GM18870 (cell line): ENCODE measurements at regions not wholly inside any gene's neighbourhood (a gene's known extent, or its start where the extent isn't known, plus 50 kb on each side); places are given as distances from the start of the nearest gene placed in this dataset.

ENCODE experiments used
- ATAC-seq: cut with Tn5 transposase; IDR thresholded peaks from one replicate; pipeline ENCODE4 v1.9.1; 2021; ENCODE audit warnings: moderate library complexity; ENCODE audit not compliant: unreplicated experiment

DNA sequence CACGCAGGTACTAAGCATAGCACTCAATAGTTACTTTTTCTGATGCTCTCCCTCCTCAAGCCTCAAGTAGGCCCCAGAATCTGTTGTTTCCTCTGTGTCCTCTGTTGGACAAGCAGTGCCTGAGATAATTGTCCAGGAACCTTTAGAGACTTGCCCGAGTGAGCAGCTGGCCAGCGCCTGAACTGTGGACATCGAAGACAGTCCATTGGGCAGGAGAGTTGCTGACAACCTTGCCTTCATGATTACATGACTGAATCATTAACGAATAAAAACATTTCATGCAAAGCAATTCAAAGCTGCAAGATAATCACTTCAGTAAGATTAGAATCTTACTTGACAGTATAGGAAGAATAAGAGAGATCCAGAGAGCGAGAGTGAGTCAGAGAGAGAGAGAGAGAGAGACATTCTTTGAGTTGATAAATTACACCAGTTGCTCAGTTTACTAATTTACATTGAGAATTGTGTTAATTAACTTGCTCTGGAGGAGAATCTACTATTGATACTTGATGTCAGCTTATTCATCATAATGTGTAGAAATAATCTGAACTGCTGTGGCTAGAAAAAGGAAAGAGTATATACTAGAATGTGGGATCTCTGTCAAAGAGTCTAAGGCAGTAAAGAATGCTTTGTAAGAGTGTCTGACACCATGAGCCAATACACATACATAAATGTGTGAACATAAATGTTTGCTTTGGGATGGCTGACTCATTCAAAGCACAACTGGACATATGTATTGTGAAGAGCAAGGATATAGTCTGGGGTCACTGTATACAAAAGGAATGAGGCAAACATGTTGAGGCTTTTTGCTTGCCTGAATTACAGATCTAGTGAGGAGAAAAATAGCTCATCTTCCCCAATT, 216.0 kb downstream of the ZNF326 start:
- ATAC-seq, result no peak

DNA sequence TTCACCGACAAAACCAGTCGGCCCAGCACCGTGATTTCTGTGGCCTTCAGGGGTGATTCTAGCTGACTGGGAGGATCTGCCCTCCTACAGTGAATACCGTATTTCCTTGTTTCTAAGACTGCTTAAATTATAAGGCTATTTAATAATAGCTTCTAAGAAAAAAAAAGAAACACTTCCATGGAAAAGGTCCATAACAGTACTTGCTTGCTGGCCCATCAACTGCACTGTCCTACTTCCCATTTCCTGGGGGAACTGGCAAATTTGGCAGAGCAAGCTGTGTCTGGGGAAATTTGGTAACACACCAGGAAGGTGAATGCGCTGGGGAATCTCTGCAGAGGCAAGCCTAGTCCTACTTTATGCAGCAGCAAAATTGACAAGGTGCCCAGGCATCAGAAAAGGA, 214.0 kb downstream of the ZNF326 start:
- no peak for ATAC-seq

DNA sequence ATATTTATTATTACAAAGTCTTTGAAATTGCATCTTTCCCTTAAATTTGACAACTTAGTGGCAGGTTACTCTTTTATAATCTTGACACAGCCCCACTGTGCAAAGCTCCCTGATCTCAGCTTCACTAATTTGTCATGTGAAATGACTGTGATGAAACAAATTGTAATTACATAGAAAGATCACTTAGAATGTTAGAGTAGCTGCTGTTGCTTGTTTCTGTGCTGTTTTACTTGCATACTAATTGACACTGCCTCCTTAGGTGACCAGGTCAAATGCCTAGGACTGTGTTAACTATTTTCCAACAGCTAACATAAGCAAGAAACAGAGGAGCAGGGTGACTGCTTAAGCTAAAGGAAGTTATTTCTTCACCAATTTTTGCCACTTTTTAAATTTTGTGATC, 211.3 kb downstream of the ZNF326 start:
- ATAC-seq, result no peak

DNA sequence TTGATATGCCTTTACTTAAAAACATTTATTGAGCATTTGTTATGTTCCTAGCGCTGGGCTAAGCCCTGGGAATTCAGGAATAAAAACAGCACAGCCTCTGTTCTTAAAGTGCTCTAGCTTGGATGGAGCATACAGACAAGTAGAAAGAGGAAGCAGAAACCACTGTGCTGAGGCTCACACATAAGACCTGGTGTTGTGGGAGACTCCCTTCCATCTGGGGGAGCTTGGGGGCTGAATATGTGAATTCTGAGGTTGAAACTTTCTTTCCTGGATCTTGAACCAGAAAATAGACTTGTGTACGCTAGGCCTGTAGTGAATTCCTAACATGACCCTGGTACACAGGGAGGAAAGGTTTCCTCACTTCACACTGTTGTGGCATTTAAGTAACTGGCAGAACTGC, 209.9 kb downstream of the ZNF326 start:
- no peak for ATAC-seq

DNA sequence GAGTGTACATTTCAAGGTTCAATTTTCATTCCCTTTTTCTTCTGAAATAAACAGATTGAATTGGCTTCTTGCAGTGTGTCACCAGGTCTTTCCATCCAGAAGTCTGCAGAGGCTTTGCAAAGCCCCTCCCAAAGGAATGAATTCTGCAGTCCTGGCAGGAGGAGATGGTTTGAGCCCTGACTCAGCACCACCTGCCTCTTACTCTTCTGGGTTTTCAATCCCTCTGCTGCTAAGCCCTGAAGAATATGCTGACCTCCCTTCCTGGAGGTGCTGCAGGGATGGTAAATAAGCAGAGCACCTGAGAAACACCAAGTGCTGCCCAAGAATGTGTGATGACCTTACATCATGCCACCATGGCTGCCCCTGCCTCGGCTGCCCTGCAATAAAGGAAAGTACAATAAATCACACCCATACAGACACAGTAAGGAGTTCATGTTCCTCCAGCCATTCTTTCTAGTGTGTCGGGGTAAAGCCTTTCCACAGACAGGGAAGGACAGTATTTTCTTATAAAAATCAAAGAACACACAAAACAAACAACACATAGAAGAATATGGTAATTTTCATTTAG, 209.2 kb downstream of the ZNF326 start:
- no peak for ATAC-seq

DNA sequence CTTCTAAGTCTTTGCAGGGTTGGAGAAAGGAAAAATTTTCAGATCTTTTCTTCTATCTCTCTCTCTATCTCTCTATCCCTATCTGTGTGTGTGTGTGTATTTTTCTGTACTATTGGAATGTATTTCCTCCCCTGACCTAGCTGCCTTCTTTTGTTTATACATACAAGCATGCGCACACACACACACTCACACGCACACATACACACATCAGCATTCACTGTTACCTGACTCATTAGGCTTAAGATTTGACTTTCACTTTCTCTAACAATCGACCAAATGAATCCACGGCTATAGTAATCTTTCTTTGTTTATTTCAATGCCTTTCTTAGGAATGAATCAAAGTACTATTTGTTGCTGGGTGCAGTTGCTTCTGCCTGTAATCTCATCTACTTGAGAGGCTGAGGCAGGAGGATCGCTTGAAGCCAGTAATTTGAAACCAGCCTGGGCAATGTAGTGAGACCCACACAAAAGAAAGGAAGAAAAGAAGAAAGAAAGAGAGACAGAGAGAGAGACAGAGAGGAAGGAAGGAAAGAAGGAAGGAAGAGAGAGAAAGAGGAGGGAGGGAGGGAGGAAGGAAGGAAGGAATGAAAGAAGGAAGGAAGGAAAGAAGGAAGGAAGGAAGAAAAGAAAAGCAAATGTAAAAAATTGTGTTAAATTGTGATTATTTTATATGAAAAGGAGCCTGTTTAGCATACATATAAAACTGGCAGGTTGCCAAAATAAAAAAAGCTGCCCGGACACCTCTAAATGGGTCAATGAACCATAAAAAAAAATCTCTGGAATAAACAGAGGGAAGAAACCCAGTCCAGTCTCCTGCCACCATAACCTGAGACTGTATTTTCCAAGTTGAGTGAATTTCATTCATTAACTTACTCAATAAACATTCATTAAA, 206.8 kb downstream of the ZNF326 start:
- ATAC-seq, result no peak

DNA sequence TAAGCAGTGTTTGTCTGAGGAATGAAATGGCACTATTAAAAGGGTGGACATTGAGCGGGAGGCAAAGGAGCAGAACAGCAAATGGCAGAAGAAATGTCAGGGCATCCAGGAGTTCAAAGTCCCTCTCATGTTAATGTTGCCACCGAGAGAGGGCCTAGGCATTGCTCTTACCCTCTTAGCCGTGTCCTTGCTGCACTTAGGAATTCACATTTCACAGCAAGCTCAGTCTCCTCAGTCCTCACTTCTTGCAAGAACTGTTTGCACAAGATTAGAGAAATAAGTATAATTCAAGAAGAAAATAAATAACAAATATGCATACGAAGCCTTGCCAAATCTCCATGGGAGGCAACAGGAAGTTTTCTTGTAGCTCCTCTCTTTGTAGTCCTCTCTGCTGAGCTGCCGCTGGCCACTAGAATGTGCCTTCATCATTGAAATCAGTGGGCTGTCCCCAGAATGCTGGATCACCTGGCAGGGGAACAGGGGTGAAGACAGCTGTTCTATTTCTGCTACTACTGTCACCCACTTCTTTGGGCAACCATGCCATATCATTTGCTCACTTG, 205.8 kb downstream of the ZNF326 start:
- ATAC-seq, result no peak

DNA sequence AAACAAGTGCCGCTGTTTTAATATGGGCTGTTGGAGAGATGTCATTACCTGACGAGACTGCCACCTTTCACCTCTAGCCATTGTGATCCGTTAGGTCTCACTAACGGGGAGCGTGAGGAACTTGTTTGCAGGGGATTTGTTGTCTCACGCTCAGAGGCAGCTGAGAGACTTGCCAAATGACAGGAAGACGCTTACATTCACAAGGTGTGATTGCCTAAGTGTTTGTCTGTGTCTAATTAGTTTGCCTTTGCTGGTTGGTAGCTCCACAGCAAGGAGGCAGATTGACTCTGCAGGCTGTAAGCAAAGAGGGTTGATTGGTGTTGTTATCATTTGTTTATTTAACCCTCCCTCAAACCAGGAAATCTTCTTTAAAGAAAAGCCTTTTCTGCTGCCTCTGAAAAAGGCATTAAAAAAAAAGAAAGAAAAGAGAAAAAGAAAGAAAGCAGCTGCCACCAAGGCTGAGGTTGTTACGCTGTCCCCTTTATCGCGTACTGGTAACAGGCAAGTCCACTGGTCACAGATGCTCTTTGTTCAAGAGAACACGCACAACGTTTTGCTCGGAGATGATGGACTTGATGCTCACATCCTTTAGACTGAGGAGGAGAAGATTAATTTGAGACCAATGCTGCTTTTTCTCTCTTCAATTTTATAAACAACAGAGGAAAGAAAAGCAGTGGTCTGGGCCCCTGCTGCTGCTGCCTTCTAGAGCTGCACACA, 203.9 kb downstream of the ZNF326 start:
- no peak for ATAC-seq

DNA sequence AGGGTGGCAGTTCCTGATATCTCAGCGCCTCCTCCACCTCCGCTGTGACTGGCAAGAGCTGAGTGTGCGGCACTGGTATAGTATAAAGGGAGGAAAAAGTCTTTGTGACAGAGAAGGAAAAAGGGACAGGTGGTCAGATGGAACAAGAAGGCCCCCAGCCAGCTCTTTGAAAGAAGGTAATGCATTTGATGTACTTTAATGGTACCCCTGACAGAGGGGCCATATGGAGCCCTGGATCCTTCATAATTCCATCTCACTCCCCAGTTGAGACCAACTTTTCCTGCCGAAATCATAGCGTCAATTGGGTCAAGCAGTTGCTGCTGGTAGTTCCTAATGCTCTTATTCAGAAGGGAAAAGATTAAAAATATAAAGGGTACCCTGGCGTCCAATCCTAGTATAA, 198.2 kb downstream of the ZNF326 start:
- ATAC-seq, result no peak

DNA sequence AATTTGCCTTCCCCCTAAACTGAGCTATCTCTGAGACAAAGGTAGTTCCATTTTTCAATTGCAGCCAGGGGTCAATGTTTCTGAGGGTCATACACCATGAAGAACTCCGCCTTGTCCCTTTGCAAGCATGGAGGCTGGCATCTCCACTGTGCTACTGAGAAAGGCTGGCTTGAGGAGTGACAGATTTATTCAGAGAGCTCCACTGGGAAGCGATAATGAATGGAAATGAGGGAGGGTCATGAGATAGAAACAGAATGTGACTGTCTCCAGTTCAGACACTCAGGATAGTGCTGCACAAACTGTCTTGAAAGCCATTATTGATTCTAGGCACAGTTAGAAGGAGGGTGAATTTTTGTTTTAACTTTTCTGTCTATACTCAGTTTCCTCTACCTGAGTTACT, 197.5 kb downstream of the ZNF326 start:
- ATAC-seq, result no peak

DNA sequence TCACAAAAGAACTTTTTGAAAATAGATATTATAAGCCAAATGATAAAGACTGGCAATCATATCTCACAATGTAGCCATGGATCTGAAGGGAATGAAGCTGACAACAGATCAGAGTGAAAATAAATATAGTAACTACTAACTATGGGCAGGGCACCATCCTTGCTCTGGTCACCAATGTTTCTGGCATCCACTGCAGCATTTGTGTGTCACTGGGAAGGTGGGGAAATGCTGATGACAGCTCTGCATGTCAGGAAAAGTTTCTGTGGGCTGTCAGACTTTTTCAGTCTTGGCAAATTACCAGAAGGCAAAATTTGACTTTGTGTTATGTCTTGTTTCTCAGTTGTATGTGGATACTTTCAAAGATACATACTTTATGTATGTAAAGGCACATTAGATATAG, 195.6 kb downstream of the ZNF326 start:
- no peak for ATAC-seq

DNA sequence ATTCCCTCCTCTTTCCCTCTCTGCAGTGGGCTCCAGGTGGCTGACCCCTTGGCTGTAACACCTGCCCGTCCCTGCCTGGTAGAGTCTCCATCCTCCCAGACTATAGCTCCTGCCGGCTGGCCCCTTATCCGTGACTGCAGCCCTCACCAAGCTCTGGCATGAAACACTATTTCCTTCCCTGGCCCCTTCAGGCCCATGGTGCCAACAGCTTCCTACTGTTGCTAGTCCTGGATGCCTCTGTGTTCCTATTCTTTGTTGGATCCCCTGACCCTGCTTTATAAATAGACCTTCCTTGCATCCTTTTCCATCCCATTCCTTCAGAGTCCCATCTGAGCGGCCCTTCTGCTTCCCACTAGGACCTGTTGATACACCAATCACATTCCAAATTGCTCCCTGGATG, 195.0 kb downstream of the ZNF326 start:
- ATAC-seq, result no peak

DNA sequence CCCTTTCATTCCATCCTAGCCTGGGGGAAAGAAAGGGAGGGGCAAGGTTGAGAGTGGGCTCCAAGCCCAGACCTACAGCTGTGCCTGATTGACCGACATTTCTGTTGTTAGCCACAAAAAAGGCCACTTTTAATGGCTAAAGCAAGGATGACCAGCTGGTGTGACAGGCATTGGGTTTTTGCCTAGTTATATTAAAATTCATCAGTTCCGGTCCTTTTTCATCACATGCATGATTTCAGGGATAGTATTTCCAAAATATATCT, 192.3 kb downstream of the ZNF326 start:
- no peak for ATAC-seq

DNA sequence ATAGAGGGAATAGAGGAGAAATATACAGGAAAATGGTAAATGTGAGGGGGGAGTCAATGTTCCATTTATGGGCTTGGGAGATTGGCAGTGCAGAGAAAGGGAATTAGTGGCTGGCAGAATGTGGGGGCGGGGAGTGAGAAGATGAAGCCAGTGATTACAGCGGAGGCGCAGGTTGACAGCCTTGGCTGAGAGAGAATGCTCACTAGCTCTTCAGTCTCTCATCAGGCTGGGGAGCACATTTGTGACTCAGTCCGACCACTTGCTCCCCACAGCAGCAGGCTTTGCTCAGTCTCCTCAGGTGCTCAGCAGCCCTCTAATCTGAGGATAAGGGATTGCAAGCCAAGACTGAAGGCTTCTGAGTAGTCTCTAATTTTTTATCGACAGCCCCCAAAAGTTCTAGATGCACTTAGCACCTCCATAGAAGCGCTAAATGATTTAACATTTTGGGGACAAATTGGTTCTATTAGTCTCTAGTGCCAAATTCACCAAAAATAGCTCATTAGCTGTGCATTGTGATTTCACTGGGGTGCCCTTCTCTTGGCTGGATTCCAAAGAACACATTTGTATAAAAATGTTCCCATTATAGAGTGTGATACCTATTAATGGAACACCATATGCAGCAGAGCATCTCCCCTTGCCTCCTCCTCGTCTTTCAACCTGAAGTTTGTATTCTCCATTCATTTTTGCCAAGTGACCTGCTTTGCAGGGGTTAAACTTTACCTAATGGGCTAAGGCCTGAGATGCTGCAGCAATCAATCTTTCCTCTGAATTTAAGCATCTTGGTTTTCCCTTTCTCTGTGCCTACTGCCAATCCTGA, 191.8 kb downstream of the ZNF326 start:
- ATAC-seq, result no peak

DNA sequence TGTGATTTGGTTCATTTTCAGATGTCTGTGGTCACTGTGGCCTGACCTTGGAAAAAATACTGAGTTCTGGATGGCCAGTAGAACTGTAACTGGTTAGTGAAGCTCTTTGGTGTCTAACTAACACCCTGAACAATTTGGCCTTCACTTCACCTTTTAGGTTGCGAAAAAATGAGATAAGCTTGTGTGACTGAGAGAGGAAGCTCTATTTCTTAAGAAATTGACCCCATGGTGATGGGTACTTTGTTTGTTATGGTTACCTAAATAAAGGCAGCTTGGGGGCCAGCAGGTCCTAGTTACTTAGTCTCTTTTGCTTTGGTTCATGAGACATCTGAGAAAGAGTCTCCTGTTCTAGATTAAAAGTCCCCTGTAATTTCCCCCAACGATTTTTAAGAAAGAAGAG, 181.6 kb downstream of the ZNF326 start:
- ATAC-seq, result no peak

DNA sequence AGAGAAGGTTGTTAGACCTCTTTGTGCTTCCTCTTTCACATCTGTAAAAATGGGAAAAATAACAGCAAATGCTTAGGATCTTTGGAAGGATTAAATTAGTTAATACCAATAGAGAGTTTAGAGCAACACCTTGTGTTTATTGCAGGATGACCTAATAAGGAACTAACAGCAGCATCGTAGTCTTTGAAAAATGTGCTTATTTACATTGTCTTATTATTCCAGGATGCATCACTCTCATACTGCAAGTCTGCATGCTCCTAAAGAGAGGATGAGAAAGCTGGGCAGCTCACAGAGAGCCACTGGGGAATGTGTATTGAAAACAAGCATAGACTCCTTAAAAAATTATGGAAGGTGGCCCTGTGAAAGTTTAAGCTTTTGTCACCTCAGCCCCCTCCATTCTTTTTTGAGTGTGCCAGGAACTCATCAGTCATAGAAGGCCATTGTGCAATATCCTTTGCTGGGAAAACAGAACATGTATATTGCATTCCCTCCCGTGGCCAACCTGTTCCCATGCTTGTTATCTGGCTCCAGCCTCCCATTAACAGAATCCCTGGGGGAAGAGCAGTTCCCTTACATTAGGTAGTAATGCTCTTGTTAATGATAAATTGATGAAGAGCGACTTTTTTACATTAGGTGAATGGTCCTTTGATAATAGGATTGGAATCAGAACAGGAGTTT, 180.7 kb downstream of the ZNF326 start:
- no peak for ATAC-seq

DNA sequence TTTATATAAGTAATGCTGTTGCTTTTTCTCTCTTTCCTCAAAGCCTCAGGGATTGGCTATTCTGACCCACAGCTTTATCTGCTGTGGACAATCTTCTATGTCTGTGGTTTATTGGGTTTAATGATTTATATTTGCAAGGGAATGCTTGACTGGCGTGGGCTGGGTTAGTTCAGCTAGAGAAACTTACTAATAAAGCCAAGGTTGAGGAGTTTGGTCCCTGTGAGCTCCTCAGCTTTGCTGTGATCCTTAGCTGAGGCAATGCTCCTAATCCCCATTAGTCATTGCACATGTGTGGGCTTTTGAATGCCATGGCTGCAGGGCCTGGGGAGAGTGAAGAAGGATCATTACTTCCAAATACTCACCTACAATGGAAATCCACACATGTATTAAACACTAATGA, 179.3 kb downstream of the ZNF326 start:
- no peak for ATAC-seq

DNA sequence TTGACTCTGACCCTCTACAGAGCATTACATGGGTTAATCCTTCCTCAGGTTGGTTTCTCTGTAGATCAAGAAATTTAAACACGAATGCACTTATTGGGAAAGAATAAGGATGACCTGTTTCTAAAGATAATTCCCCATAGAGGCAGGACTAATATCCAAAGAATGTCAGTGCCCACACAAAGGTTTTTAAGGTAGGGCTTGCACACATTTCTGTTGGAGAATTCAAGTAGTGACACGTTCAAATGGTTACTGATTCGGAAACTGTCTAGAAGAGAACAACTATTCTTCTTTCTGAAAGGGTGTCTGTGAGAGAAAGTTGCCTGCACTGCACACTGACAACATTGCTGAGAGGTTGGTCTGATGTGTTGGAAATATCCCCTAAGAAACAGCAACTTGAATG, 167.3 kb downstream of the ZNF326 start:
- ATAC-seq, result no peak

DNA sequence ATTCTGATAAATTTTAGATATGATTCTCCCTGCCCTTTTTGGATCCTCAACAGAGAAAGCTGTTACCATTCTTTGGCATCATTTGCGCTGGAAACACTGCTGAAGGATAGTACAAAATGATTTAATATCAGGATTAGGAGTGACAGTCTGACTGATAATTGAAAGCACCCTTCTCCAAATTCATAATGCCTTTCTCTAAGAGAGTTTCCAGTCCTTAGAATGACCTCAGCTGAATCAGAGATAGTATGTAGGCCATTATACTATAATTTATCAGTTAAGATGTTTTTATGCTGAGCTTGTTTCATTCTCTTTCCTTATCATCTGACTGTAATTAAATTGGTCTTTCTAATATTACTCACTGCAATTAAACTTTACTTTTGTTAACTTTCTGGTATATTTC, 166.7 kb downstream of the ZNF326 start:
- no peak for ATAC-seq
